GM18498 (cell line): ENCODE measurements at regions not wholly inside any gene's neighbourhood (a gene's known extent, or its start where the extent isn't known, plus 50 kb on each side); places are given as distances from the start of the nearest gene placed in this dataset.

ENCODE experiments used
- ATAC-seq: cut with Tn5 transposase; IDR thresholded peaks from one replicate; pipeline ENCODE4 v1.9.1; 2021; ENCODE audit warnings: mild to moderate bottlenecking, moderate library complexity; ENCODE audit not compliant: unreplicated experiment

DNA sequence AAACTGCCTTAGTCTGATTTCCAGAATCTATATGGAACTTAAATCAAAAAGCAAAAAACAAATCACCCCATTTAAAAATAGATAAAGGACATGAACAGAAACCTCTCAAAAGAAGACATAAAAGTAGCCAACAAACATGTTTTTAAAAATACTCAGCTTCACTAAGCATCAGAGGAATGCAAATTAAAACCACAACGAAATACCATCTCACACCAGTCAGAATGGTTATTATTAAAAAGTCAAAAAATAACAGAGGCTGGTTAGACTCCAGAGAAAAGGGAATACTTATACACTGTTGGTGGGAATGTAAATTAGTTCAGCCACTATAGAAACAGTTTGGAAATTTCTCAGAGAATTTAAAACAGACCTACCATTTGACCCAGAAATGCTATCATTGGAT is 367.9 kb downstream of the ZIC4 start:
- ATAC-seq: no peak

DNA sequence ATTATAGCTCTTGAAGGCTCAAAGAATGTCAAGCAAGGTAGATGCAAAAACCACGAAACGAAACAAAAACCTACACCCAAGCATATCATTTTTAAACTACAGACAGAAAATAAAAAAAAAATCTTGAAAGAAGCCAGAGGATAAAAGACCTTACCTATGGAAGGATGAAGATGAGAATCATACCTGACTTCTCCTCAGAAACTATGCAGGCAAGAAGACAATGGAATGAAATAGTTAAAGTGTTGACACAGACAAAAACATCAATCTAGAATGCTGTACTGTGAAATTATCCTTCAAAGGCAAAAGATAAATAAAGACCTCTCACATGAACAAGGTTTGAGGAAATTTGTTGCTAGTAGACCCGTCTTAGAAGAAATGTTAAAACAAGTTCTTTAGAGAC is 372.0 kb downstream of the ZIC4 start:
- ATAC-seq: no peak

DNA sequence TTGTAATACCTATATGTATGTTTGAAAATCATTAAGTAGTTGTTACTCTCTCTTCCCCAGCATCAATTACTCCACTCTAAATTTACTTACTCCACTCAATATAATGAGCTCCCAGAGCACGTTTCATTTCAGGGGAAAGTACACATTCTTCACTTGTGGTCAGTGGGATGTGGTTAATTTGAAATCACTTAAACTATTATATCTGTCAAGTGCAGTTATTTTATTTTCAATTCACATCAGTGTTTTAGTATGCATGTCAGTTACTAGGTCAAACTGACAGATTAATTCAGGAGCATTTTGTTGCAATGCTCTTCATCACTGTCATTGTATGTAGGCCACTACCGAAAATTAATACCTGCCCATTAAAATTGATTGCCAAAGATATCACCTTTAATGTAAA is 376.1 kb downstream of the ZIC4 start:
- ATAC-seq: no peak

DNA sequence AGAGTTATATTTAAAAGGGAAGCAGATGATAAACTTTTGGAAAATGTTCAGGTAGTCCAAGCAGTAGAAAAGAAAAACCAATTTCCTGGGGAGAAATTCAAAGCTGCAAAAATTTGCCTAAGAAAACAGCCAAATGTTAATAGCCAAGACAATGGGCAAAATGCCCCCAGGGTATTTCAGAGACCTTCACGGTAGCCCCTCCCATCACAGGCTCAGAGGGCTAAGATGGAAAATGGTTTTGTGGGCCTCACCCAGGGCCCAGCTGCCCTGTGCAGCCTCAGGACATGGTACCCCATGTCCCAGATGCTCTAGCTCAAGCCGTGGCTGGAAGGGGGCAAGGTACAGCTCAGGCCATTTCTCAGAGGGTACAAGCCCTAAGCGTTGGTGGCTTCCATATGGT is 391.0 kb downstream of the ZIC4 start:
- no peak for ATAC-seq

DNA sequence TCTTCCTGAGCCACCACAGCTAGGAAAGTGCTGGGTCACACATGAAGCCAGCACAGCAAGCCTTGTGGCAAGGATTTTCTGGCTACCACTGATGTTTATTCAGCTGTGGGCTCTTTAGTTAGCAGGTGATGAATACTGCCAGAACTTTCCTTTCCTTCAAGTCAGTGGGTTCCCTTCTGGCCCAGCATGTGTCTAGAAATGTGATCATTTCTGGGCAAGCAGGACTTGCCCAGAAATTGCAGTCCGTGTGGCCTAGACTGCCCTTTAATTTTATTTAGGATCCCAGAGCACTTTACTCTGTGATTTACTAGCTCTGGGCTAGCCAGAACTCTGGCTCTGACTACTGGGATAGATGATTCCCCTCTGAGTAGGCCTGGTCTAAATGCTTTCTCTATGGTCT is 397.5 kb downstream of the ZIC4 start:
- ATAC-seq: no peak

DNA sequence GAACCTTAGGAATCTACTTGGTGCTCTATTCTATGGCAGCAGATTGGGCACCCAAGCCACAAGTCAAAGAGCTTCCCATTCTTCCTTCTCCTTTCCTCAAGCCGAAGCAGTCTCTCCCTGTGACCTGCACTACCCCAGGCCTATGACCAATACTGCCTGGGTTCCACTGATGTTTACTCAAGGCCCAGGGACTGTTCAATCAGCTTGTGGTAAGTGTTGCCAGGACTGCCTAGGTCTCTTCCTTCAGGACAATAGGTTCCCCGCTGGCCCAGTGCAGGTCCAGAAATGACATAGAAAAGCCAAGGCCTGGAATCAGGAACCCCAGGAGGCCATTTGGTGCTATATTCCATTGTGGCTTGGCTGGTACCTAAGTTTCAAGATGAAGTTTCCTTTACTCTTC is 397.9 kb downstream of the ZIC4 start:
- no peak for ATAC-seq

DNA sequence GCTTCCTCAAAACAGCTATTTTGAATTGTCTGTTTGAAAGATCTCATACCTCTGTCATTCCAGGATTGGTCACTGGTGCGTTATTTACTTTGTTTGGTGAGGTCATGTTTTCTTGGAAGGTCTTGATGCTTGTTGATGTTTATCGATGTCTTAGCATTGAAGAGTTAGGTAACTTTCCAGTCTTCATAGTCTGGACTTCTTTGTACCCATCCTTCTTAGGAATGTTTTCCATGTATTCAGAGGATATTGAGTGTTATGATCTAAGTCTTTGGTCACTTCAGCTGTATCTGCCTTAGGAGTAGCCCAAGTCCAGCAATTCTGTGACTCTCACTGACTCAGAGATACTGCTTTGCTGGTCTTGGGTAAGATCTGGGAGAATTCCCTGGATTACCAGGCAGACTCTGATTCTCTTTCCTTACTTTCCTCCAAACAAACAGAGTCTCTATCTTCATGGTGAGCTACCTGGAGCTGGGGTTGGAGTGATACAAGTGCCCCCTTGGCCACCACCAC is 398.6 kb downstream of the ZIC4 start:
- no peak for ATAC-seq

DNA sequence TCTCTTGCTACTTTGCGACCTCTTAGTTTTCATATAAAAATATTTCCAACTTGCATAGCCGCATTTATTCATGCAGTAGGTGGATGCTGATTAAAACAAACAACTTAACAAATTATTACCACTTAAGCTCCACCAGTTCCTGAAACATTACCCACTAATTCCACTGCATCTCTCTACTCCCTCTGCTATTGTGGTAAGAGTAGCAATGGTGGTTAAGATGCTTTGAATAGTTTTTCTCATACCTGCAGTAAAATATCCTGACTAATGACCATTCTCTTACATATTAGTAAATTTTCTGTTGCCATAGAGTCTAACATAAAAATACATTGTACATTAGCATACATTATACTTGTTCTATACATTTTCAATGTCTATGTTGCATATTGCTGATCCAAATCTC is 397.6 kb upstream of the PLSCR5 start:
- no peak for ATAC-seq

DNA sequence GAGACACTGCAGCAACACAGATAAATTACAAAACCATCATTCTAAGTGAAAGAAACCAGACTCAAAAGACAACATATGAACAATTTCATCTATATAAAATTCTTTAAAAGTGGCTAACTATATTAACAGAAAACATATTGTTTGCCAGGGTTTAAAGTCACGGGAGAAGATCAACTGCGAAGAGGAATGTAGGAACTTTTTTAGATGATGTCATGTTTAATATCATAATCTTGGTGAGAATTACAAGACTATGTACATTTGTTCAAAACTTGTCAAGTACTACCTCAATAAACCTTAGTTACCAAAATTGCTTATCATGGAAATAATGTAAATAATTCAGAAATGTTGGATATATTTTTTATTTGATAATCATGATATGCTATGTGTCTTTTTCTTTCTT is 395.1 kb upstream of the PLSCR5 start:
- no peak for ATAC-seq

DNA sequence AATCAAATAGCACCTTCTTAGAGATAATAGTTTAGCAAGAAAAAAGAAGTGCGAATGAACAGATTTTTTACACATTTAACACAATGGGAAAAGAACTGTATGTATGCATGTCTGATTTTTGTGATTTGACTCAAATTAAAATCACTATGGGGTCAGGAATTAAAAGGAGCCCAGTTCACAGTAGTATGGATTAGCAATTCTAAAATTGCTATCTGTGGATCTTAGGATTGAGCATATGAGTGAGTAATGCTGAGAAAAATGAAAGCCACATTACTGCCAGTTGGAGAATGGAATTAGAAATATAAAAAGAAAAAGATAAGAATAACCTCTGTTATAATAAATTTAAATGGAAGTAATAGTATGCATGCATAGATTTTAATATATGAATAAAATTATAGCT is 386.8 kb upstream of the PLSCR5 start:
- ATAC-seq: no peak

DNA sequence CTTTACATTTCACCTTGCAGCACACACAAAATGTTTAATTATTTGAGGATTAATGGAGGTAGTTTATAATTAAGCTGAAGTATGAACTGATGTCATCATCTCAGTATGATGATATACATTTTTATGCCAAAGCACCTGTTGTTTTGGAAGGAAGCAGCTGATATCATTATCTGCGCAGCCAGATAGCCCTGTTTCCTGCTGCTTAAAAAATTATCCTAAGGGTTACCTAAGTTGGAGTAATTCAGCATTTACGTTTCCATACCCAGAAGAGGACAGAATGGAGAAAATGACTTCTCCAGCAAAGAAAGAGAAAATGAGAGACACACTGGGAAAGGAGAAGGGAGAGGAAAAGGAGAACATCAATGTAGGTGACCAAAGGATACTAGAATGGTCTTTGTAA is 370.3 kb upstream of the PLSCR5 start:
- no peak for ATAC-seq

DNA sequence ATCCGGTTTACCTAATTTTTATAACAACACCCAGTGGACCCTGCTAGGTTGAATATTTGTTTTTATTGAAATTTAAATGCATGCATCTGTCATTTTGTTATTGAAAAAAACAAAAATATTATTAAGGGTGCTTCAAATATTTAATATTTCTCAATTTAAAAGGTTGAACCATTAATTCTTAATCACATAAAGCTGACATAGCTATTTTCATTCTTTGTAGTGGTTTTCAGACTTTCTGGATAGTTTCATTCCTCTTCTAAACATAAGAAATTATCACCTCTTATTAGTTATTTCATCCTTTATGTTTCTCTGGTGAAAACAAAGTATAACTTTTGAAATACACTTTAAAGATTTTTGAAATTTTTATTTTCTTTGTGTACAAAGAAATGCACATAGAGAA is 369.9 kb upstream of the PLSCR5 start:
- no peak for ATAC-seq

DNA sequence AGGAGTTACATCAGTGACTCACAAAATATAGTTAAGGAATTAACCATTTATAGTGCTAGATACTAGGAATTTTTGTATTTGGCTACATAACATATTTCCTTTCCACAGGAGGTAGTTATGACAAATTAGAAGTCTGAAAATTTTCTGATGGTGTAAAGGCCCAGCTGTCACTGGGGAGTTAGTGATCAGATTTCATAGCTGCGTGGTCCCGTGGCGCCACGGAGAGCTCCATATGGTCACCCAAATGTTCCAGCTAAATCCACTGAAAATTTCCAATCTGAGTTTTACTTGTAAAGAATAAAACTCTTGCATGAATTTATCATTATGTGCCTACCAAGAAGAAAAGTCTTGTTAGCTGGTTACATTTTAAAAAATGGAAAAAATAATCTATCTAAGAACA is 368.9 kb upstream of the PLSCR5 start:
- no peak for ATAC-seq

DNA sequence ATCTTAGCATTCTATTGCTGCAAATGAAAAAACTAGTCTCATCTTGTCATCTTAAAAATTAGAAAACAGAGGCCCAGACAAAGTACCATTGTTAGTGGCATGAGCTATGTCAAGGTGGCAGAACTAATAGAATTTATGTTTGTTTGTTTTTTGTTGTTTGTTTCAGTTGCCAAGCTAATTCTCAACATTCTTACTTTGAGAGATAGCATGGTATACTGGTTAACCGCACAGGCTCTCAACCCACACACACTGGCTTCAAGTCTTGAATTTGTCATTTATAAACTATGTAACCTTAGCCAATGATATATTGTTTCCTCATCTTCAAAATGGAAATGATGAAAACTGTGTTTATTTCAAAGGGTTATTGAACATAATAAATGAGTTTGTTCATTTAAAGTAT is 367.6 kb upstream of the PLSCR5 start:
- no peak for ATAC-seq

DNA sequence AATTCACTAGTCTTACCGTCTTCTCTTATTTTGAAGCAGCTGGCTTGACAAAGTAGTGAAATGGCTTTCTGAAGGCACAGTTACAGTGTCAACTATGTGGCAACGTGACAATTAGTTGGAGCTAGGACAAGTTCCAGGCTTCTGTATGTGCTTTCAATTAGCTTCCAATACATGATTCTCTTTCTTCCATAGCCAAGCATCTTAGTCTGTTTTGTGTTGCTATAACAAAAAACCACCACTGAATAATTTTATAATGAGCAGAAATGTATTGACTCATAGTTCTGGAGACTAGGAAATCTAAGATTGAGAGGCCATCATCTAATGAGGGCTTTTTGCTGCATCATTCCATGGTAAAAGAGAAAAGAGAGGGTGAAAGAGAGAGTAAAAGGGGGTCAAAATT is 365.1 kb upstream of the PLSCR5 start:
- no peak for ATAC-seq

DNA sequence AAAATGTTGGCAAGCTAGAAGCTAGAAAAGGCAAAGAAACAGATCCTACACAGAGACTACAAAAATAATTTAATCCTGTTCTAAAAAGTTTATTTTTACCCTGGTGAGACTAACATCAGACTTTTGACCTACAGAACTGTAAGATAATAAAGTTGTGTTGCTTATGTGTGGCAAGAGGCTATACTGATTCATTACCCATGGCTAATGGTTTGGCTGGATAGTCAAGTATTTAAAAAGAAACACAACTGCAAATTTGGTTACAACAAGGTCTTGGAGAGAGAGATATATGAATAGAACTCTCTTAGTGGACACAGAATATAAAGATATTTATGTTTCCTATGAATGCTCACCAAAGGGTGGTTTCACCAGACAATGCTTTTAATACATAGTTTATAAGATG is 364.2 kb upstream of the PLSCR5 start:
- ATAC-seq: no peak

DNA sequence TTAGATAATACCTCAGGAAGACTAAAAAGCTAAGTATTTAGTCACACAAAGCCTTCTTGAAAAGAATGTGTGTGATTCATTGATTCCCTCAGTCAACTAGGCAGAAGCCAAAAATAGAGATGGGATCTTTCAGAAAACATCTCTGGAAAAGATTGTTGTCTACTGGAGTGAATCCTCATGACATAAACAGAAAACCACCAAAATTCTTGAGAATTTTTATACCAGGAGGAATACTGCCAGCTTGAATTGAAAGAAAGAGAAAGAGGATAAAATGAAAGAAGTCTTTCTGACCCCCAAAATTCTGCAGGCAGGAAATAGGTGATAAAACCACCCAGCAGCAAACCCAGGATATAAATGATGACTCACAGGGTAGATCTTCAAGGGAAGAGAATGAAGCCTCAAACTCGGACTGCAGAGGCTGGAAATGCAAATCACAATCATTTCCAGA is 363.1 kb upstream of the PLSCR5 start:
- no peak for ATAC-seq

DNA sequence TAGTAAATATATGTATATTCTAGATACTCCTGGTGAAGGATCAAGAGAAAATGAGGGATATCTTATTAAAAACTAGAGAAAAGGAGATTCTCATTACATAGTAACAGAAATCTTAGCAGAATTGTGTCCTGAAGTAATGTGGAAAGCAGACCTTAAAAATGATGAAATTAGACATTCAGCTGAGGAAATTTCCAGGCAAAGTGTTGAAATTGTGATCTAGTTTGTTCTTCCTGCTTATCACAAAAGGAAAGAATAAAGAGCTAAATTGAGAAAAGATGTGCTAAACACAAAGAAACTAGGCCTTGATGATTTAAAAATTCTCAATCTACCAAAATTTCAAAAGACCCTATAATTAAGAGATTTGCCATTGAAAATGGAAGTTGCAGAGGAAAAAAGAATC is 362.6 kb upstream of the PLSCR5 start:
- ATAC-seq: no peak

DNA sequence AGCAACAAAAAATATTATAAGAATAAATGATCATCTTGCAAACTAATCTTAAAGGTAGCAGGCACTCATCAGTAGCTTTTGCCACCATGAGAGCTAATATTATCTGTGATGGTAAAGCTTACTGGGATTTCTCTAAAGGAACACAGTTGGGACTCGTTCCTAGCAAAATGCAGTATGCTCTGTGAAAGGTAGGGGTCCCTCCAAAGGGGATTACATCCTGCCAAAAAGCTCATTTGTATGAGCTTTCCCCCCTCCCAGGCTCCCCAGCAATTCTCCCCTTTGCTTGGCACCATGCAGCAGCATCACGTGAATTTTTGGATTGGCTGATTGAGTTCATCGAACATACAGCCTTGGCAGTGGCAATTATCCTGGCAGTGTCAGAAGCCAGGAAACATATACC is 361.0 kb upstream of the PLSCR5 start:
- ATAC-seq: no peak

DNA sequence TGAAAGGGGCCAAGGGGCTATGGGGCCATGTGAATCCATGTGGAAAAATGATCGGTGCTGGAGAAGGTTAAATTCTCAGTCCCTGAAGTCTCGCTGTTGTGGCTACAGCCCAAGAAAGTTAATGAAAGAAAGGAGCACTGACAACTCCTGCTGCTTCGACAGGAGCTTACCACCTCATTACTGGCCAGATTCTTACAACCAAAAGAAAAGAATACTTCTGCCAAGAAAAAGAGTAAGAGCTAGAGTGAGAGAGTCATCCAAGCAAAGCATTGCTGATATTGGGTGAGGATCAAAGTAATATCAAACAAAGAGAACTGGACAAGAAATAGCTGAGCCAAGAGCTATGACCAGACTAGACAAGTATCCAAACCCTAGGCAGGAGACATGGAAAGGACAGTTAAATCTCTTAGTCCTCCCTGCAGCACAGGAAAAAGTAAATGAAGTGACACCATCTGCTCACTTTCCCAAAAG is 348.4 kb upstream of the PLSCR5 start:
- ATAC-seq: no peak

DNA sequence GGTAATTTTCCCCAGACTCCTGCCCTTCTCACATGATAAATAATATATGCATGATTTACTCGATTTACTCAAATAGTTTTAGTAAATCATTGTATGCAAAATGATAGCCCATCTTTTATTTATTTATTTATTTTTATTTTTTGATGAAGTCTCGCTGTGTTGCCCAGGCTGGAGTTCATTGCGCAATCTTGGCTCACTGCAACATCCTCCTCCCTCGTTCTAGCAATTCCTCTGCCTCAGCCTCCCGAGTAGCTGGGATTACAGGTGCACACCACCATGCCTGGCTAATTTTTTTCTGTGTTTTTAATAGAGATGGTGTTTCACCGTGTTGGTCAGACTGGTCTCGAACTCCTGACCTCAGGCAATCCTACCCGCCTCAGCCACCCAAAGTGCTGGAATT is 343.8 kb upstream of the PLSCR5 start:
- ATAC-seq: no peak

DNA sequence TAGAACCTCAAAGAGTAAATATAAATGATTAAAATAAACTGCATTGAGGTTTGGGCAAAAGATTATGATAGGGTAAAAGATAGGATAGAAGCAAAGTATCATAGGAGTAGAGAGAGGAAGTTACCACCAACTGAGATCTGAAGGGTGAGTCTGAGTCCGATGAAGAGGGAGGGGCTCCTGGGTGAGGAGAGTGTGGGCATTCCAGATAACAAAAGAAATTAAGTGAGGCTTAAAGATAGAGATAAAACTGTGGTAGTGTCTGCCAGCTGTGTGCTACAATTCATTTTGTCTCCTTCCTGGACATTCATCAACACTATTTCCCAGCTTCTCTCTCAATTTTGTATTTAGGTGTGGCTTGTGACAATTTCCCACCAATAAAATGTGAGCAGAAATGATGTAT is 343.0 kb upstream of the PLSCR5 start:
- no peak for ATAC-seq

DNA sequence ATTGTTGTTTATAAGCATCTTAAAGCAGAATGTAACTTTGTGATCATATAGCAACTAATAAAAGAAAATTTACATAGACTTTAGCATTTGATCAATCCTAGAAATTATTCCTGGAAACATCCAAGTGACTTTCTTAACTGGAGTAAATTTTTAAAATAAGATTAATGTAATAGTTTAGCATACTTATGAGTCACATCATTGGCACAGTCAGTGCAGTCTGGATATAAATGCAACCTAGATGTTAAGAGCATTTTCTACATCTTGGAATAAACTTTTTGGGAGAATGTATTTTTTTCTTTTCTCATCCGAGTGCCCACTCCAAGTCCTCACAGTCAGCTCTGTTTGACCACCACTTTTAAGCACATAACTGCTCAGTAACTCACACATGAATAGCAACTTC is 324.6 kb upstream of the PLSCR5 start:
- no peak for ATAC-seq
